ENCODE measurements at regions not wholly inside any gene's neighbourhood (a gene's known extent, or its start where the extent isn't known, plus 50 kb on each side); places are given as distances from the start of the nearest gene placed in this dataset.

- no peaks in the 10 kb centered on the region for H3K9me3 ChIP-seq
- DNase-seq = no peak
- TF ChIP-seq CTCF (IDR thresholded peaks at IDR 0.05) = no peak
- H3K27ac ChIP-seq = no peak overlapping the region
- no peaks in the 10 kb centered on the region for H3K4me1 ChIP-seq
- intact Hi-C loops (cut with DNase I) = no loop called here
- no peaks in the 10 kb centered on the region for H3K27me3 ChIP-seq
- no peak for ATAC-seq
- no peaks in the 10 kb centered on the region for H3K36me3 ChIP-seq
- no peak overlapping the region for H3K4me3 ChIP-seq
These were observed 153.1 kb downstream of the PCDH17 start for GRCh38 chr13:57784633-57785032.

GRCh38 chr13:57787058-57787791, 155.7 kb downstream of the PCDH17 start:
- intact Hi-C loops (cut with DNase I) = no loop called here
- Histone ChIP-seq H3K4me3 (no peak overlapping the region), H3K36me3 (no peaks in the 10 kb centered on the region), H3K9me3 (no peaks in the 10 kb centered on the region), H3K4me1 (no peaks in the 10 kb centered on the region), H3K27me3 (no peaks in the 10 kb centered on the region), H3K27ac (no peak overlapping the region)
- ATAC-seq (no peak), DNase-seq (no peak)
- TF ChIP-seq CTCF (IDR thresholded peaks at IDR 0.05) = no peak

- Histone ChIP-seq H3K36me3 (no peaks in the 10 kb centered on the region), H3K9me3 (no peaks in the 10 kb centered on the region), H3K4me3 (no peak overlapping the region), H3K4me1 (no peaks in the 10 kb centered on the region), H3K27ac (no peak overlapping the region), H3K27me3 (no peaks in the 10 kb centered on the region)
- DNase-seq (no peak), ATAC-seq (no peak)
- no peak for TF ChIP-seq CTCF (IDR thresholded peaks at IDR 0.05)
- intact Hi-C loops (cut with DNase I) = no loop called here
These were observed 168.1 kb downstream of the PCDH17 start for GRCh38 chr13:57799624-57800023.

GRCh38 chr13:57813651-57814050, 182.1 kb downstream of the PCDH17 start:
- DNase-seq (no peak), ATAC-seq (no peak)
- no peaks in the 10 kb centered on the region for H3K9me3 ChIP-seq
- H3K36me3 ChIP-seq = no peaks in the 10 kb centered on the region
- TF ChIP-seq CTCF (IDR thresholded peaks at IDR 0.05) = no peak
- no peaks in the 10 kb centered on the region for H3K27me3 ChIP-seq
- intact Hi-C loops (cut with DNase I) = no loop called here
- no peaks in the 10 kb centered on the region for H3K4me1 ChIP-seq
- no peak overlapping the region for H3K4me3 ChIP-seq
- no peak overlapping the region for H3K27ac ChIP-seq

- no peak overlapping the region for H3K4me3 ChIP-seq
- no peak for TF ChIP-seq CTCF (IDR thresholded peaks at IDR 0.05)
- H3K4me1 ChIP-seq = no peaks in the 10 kb centered on the region
- intact Hi-C loops (cut with DNase I) = no loop called here
- H3K27ac ChIP-seq = no peak overlapping the region
- DNase-seq = no peak
- no peaks in the 10 kb centered on the region for H3K9me3 ChIP-seq
- H3K36me3 ChIP-seq = no peaks in the 10 kb centered on the region
- no peaks in the 10 kb centered on the region for H3K27me3 ChIP-seq
- ATAC-seq = no peak
These were observed 184.1 kb downstream of the PCDH17 start for GRCh38 chr13:57815600-57815999.

GRCh38 chr13:57820924-57821323, 189.4 kb downstream of the PCDH17 start:
- H3K27ac ChIP-seq = no peak overlapping the region
- no peaks in the 10 kb centered on the region for H3K36me3 ChIP-seq
- ATAC-seq (no peak), DNase-seq (no peak)
- intact Hi-C loops (cut with DNase I) = no loop called here
- H3K4me3 ChIP-seq = no peak overlapping the region
- TF ChIP-seq CTCF (IDR thresholded peaks at IDR 0.05) = no peak
- H3K9me3 ChIP-seq = no peaks in the 10 kb centered on the region
- no peaks in the 10 kb centered on the region for H3K27me3 ChIP-seq
- H3K4me1 ChIP-seq = no peaks in the 10 kb centered on the region

Measured in upper lobe of right lung (tissue), 1 donor.